ENCODE measurements at regions not wholly inside any gene's neighbourhood (a gene's known extent, or its start where the extent isn't known, plus 50 kb on each side); places are given as distances from the start of the nearest gene placed in this dataset.

DNA sequence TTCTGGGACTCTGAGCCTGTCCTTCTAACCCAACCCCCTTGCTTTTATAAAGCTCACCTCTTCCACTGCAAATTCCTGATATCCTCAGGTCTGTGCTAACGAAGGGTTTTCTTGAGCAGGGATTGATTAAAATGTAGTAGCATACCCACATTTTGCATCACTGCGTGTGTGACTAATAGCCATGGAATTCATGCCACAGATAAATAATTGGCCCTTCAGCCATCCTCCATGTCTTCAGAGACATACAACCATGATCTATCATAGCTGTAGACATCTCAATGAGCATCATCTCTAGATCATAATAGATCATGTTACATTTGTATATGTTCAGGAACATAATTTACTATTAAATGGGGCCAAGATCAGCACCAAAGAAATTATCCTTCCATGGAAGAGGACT, 990.3 kb downstream of the KCNMA1 start:
- Mint-ChIP-seq H3K27me3 (ENCODE audit: low read depth in 2 of 2) (peaks cover 0 to 6% of the 10 kb centered on the region in 2 donors), H3K9me3 (no peaks in the 10 kb centered on the region), H3K27ac (no peak overlapping the region), H3K4me1 (no peaks in the 10 kb centered on the region), H3K36me3 (no peaks in the 10 kb centered on the region), H3K4me3 (no peak overlapping the region)
- Histone ChIP-seq H3K27ac (ENCODE audit: low read length) (no peak overlapping the region), H3K9me3 (ENCODE audit: control insufficient read depth, insufficient read depth, low read length) (no peaks in the 10 kb centered on the region), H3K27me3 (ENCODE audit: control insufficient read depth, insufficient read depth, low read length) (no peaks in the 10 kb centered on the region), H3K4me1 (ENCODE audit: control insufficient read depth, insufficient read depth, low read length) (no peaks in the 10 kb centered on the region), H3K4me3 (ENCODE audit: low read length) (no peak overlapping the region), H3K36me3 (ENCODE audit: control insufficient read depth, insufficient read depth, low read length) (no peaks in the 10 kb centered on the region)
- TF ChIP-seq, protein P1, sequence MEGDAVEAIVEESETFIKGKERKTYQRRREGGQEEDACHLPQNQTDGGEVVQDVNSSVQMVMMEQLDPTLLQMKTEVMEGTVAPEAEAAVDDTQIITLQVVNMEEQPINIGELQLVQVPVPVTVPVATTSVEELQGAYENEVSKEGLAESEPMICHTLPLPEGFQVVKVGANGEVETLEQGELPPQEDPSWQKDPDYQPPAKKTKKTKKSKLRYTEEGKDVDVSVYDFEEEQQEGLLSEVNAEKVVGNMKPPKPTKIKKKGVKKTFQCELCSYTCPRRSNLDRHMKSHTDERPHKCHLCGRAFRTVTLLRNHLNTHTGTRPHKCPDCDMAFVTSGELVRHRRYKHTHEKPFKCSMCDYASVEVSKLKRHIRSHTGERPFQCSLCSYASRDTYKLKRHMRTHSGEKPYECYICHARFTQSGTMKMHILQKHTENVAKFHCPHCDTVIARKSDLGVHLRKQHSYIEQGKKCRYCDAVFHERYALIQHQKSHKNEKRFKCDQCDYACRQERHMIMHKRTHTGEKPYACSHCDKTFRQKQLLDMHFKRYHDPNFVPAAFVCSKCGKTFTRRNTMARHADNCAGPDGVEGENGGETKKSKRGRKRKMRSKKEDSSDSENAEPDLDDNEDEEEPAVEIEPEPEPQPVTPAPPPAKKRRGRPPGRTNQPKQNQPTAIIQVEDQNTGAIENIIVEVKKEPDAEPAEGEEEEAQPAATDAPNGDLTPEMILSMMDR (IDR thresholded peaks at IDR 0.05): no peak
- intact Hi-C loops (cut with micrococcal nuclease): no loop called here
- DNase-seq (no peak), ATAC-seq (no peak)
- WGBS (ENCODE audit: insufficient coverage): 97% methylated on average over 2 of the region's 2 CpGs

DNA sequence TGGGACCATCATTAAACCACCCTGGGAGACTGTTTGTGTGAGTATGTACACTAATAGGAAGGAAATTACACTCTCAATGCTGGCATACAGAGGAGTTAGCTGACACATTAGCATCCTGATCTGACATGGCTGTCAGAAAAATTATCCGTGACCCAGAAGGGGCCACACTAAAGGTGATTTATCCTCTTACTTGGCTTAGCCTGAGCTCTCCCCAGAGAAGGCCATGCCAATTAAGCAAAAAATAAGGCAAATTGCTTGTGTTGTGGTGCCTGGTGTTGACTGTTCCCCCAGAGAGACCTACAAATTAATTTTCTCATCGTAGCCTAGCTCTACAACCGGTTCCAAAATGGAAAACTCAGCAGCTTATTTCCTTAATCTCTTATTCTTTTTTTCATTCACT, 992.3 kb downstream of the KCNMA1 start:
- H3K27me3 ChIP-seq (ENCODE audit: control insufficient read depth, insufficient read depth, low read length): no peaks in the 10 kb centered on the region
- H3K27ac ChIP-seq (ENCODE audit: low read length): no peak overlapping the region
- no peak for ATAC-seq
- no peaks in the 10 kb centered on the region for H3K4me1 ChIP-seq (ENCODE audit: control insufficient read depth, insufficient read depth, low read length)
- H3K36me3 Mint-ChIP-seq: no peaks in the 10 kb centered on the region
- no peak overlapping the region for H3K4me3 ChIP-seq (ENCODE audit: low read length)
- WGBS (ENCODE audit: insufficient coverage): 75% methylated on average over 3 of the region's 3 CpGs
- TF ChIP-seq, protein P1 (IDR thresholded peaks at IDR 0.05): no peak
- DNase-seq: no peak
- H3K27ac Mint-ChIP-seq: no peak overlapping the region
- H3K27me3 Mint-ChIP-seq (ENCODE audit: low read depth in 2 of 2): peaks cover 0 to 17% of the 10 kb centered on the region in 2 donors
- intact Hi-C loops (cut with micrococcal nuclease): no loop called here
- H3K4me1 Mint-ChIP-seq: no peaks in the 10 kb centered on the region
- no peaks in the 10 kb centered on the region for H3K9me3 ChIP-seq (ENCODE audit: control insufficient read depth, insufficient read depth, low read length)
- H3K36me3 ChIP-seq (ENCODE audit: control insufficient read depth, insufficient read depth, low read length): no peaks in the 10 kb centered on the region
- no peaks in the 10 kb centered on the region for H3K9me3 Mint-ChIP-seq
- H3K4me3 Mint-ChIP-seq: no peak overlapping the region

DNA sequence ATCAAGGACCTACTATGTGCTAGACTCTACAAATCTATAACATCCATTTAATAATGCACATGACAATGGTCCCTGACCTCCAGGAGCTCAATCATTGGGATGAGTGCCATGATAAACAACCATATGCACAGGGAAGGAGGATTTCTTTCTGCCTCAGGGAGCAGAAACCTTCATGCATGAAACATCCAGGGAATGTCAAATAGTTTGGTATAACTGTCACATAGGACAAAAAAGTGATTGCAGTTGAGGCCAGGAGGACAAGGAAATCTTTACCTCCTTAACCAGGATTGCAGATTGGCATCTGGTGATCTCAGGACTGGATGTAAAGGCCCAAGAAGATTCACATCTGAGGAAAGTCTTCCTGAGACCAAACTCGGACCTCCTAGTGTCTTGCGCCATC, 993.1 kb downstream of the KCNMA1 start:
- no peaks in the 10 kb centered on the region for H3K9me3 Mint-ChIP-seq
- WGBS (ENCODE audit: insufficient coverage): 82% methylated on average over 2 of the region's 2 CpGs
- Histone ChIP-seq H3K4me3 (ENCODE audit: low read length) (no peak overlapping the region), H3K27me3 (ENCODE audit: control insufficient read depth, insufficient read depth, low read length) (no peaks in the 10 kb centered on the region), H3K9me3 (ENCODE audit: control insufficient read depth, insufficient read depth, low read length) (no peaks in the 10 kb centered on the region), H3K36me3 (ENCODE audit: control insufficient read depth, insufficient read depth, low read length) (no peaks in the 10 kb centered on the region), H3K4me1 (ENCODE audit: control insufficient read depth, insufficient read depth, low read length) (no peaks in the 10 kb centered on the region), H3K27ac (ENCODE audit: low read length) (no peak overlapping the region)
- no peak for DNase-seq
- intact Hi-C loops (cut with micrococcal nuclease): no loop called here
- no peaks in the 10 kb centered on the region for H3K4me1 Mint-ChIP-seq
- H3K27ac Mint-ChIP-seq: no peak overlapping the region
- H3K36me3 Mint-ChIP-seq: no peaks in the 10 kb centered on the region
- H3K4me3 Mint-ChIP-seq: no peak overlapping the region
- H3K27me3 Mint-ChIP-seq (ENCODE audit: low read depth in 2 of 2): peaks cover 0 to 17% of the 10 kb centered on the region in 2 donors
- ATAC-seq: no peak
- TF ChIP-seq, protein P1 (IDR thresholded peaks at IDR 0.05): no peak

DNA sequence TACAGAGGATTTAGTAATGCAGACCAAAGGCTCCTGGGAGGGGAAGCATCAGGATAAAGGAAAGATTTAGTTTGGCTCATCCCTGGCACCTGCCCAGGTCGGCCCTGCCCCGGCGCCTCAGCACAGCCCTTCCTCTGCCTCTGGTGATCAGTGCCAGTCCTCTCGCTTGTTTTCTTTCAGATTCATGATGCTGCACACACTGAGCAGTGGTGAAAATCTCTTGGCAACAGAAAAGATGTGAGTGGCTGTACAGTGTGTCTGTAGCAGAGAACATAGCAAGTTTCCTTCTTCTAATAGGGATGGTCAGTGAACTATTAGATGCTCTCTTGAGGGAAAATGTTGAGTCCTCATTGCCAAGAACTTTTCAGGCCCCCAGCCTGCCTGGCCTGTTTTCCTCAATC, 994.1 kb downstream of the KCNMA1 start:
- Histone ChIP-seq H3K36me3 (ENCODE audit: control insufficient read depth, insufficient read depth, low read length) (no peaks in the 10 kb centered on the region), H3K27ac (ENCODE audit: low read length) (no peak overlapping the region), H3K4me1 (ENCODE audit: control insufficient read depth, insufficient read depth, low read length) (no peaks in the 10 kb centered on the region), H3K27me3 (ENCODE audit: control insufficient read depth, insufficient read depth, low read length) (no peaks in the 10 kb centered on the region), H3K9me3 (ENCODE audit: control insufficient read depth, insufficient read depth, low read length) (no peaks in the 10 kb centered on the region), H3K4me3 (ENCODE audit: low read length) (no peak overlapping the region)
- H3K27me3 Mint-ChIP-seq (ENCODE audit: low read depth in 2 of 2): peaks cover 0 to 17% of the 10 kb centered on the region in 2 donors
- H3K4me1 Mint-ChIP-seq: no peaks in the 10 kb centered on the region
- no peak overlapping the region for H3K4me3 Mint-ChIP-seq
- no peaks in the 10 kb centered on the region for H3K9me3 Mint-ChIP-seq
- ATAC-seq (no peak), DNase-seq (no peak)
- WGBS (ENCODE audit: insufficient coverage): 95% methylated on average over 4 of the region's 4 CpGs
- intact Hi-C loops (cut with micrococcal nuclease): no loop called here
- TF ChIP-seq, protein P1 (IDR thresholded peaks at IDR 0.05): no peak
- H3K27ac Mint-ChIP-seq: no peak overlapping the region
- H3K36me3 Mint-ChIP-seq: no peaks in the 10 kb centered on the region
